GM18499 (cell line): ENCODE measurements at regions not wholly inside any gene's neighbourhood (a gene's known extent, or its start where the extent isn't known, plus 50 kb on each side); places are given as distances from the start of the nearest gene placed in this dataset.

ENCODE experiments used
- ATAC-seq: cut with Tn5 transposase; IDR thresholded peaks from one replicate; pipeline ENCODE4 v1.9.1; 2021; ENCODE audit warnings: moderate number of reproducible peaks; ENCODE audit not compliant: insufficient read depth, unreplicated experiment

DNA sequence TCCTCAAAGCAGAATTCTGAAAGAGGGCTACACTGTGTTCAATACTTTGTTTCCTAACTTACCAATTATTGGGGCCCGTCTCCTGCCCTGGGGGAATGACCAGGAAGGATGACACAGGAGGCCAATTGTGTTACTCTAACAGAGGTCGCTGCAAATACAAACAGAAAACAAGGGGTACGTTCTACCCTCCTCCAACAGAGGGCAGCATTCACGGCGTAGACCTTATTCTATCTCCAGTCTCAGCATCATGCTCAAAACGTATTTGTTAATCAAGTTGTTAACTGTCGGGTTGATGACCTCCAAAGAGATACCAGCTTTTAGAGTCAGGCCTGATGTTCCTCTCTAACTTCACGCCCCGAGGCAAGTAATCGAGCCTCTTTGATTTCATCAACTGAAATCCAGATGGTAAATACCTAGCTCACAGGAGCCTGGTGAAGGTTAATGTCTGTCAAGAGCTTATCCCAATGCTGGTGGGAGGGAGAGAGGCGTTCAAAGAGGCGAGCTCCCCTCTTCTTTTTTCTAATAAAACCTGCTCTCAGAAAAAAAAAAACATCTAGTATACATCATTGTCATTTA, 181.0 kb upstream of the KCNIP4 start:
- no peak for ATAC-seq

GRCh38 chr4:22122062-22122461, 173.5 kb upstream of the KCNIP4 start:
- ATAC-seq: no peak

DNA sequence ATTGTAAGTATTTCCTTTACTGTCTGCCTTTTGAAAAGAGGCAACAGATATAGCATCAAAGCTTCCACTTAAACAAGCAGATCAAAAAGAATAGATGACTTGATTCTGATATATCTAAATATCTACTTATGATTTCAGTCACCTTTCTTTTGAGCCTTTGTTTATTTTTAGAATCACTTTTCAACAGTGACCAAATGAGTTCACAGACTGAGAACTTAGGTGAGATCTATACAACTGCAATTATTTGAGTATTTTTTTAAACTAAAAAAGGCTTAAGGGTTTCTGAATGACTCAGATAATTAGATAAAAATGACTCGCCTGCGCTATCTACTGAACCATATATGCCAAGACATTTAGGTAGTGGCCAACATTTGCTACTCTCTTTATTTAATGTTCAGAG, 166.7 kb upstream of the KCNIP4 start:
- ATAC-seq: no peak

DNA sequence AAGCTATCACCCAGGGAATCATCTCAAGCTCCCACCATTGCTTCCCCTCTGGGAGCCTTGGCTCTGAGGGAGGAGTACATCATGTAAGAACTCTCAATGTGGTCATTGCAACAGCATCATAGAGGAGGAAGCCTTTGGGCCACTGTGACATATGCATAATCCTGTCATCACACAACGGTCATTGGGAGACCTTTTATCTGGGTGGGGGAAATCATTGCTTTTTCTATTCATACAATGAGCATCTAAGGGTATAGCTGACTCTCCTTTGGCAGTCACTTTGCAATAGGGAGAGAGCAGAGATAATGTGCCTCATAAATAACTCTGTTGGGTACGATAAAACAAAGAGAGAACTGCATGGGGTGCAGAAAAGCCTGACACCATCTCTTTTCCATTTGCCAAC, 155.2 kb upstream of the KCNIP4 start:
- no peak for ATAC-seq

DNA sequence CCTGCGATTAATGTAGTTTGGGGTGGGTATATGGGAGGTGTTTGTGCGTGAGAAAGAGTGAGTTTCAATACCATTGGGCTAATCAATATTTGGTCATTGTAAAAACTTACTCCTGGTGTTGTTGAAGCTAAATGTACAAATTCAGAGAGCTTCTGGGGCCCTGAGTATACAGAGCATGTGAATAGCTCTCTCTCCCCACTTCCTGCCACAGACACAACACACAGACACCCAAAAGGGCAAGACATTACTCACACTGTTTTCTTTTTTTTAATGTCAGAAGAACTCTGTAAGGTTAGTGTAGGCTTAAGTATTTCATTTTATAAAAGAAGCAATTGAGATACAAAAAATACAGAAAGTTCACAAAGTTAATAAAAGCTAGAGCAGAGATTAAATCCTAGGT, 151.3 kb upstream of the KCNIP4 start:
- ATAC-seq: no peak

GRCh38 chr4:22097596-22097995, 149.0 kb upstream of the KCNIP4 start:
- no peak for ATAC-seq

DNA sequence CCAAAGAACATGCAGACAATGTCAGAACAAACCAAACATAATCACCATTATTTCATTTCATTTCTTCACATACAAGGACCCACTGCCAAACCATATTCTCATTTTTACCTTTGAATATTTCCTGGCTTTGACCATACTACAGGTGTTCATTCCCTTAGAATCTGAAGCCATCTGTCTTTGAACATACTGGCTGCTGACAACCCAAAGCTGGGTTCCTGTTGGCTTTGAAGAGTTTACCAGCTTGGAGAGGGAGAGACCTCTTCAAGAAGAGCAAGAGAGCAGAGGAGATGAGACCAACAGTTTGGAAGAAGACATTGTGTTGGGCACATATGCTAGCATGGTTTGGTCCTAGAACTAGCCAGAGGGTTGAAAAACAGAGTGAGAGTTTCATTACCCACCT, 145.6 kb upstream of the KCNIP4 start:
- no peak for ATAC-seq

DNA sequence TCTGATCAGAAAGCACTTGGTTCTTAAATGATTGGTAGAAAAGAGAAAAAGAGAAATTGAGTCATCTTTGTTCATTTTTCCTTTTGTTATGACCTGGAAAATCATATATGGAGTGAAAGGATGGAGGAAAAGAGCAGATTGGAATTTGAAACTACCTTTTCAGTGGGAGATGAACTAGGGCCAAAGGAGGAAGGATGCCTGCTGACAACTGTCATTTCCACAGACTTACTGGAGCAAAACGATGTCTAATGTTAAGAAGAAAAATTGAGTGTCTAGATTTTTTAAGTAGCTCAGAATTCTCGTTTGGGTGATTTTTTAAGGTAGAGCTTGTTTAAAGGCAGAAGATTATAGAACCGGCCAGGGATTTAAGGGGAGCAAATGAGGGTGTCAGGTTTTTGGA, 144.6 kb upstream of the KCNIP4 start:
- ATAC-seq: no peak

DNA sequence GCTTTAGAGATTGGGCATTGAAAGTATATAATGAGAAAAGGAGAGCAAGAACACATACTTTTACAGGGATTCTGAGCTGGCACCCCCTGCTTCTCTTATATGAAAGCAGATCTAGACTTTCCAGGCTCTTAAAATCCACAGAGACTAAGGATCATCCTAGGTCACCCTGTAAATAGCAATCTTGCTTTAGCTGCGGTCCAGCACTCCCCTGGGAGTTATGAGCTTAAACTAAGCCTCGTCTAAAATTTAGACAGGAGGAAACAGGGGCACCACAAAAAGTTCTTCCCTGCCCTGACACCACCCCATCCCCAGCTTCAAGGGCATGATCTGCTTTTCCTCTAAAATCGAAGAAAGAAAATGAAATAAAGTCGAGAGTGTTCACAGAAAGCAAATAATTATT, 143.3 kb upstream of the KCNIP4 start:
- no peak for ATAC-seq

GRCh38 chr4:22091352-22091717, 142.8 kb upstream of the KCNIP4 start:
- ATAC-seq: no peak

- ATAC-seq: no peak
These were observed 142.2 kb upstream of the KCNIP4 start for GRCh38 chr4:22090661-22091351.

- no peak for ATAC-seq
These were observed 129.0 kb upstream of the KCNIP4 start for GRCh38 chr4:22077571-22077970.

- no peak for ATAC-seq
These were observed 124.2 kb upstream of the KCNIP4 start for GRCh38 chr4:22072726-22073125.

- ATAC-seq: no peak
These were observed 123.7 kb upstream of the KCNIP4 start for GRCh38 chr4:22072240-22072639.

DNA sequence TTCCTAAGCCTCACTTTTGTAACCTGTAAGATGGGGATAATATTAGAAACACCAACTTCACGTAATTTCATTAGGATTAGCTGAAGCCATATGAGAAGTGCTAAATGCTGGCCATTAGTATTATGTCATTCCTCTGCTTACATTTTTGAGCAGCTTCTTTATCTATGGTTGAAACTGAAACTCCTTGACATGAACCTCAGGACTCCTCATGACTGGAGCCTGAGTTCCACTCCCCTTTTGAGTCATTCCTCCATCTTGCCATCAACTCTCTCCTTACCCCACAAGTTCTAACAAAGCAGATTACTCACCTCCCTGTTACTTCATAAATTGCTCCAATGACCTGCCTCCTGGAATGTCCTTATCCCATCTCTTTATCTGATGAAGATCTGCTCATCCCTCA, 123.2 kb upstream of the KCNIP4 start:
- ATAC-seq: peak; percentile 94

- ATAC-seq: no peak
These were observed 121.7 kb upstream of the KCNIP4 start for GRCh38 chr4:22070256-22070655.

DNA sequence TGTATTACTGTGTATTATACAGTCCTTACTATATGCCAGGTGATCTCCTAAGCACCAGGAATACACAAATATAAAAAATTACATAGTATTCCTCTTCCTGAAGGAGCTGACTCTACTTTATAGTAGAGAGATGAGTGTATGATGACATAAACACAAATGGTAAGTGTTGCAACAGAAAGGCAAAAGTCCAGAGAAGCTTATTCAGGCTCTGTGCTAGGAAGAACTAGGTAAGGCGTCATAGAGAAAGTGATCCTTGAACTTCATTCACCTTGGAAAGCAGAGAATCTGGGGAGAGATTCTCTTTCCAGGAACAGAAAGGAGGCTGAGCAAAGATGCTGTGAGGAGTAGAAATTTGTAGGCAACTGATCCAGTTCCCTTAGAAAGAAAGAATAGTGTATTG, 115.0 kb upstream of the KCNIP4 start:
- no peak for ATAC-seq

- ATAC-seq: no peak
These were observed 114.1 kb upstream of the KCNIP4 start for GRCh38 chr4:22062676-22063075.

- ATAC-seq: no peak
These were observed 107.4 kb upstream of the KCNIP4 start for GRCh38 chr4:22055954-22056353.

GRCh38 chr4:22052076-22052475, 103.5 kb upstream of the KCNIP4 start:
- ATAC-seq: no peak

- no peak for ATAC-seq
These were observed 99.8 kb upstream of the KCNIP4 start for GRCh38 chr4:22048323-22048722.

DNA sequence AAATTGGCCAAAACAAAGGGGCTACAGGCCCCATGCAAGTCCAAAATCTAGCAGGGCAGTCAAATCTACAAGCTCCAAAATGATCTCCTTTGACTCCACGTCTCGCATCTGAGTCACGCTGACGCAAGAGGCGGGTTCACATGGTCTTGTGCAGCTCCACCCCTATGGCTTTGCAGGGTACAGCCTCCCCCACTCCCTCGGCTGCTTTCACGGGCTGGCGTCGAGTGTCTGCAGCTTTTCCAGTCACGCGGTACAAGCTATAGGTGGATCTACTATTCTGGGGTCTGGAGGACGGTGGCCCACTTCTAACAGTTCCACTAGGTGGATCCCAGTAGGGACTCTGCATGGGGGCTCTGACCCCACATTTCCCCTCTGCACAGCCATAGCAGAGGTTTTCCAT, 99.2 kb upstream of the KCNIP4 start:
- no peak for ATAC-seq
